ENCODE measurements at regions not wholly inside any gene's neighbourhood (a gene's known extent, or its start where the extent isn't known, plus 50 kb on each side); places are given as distances from the start of the nearest gene placed in this dataset.

GRCh38 chr15:93138681-93139250 is 49.8 kb upstream of the RGMA start:
- Histone ChIP-seq H3K27me3 (no peaks in the 10 kb centered on the region), H3K27ac (no peak overlapping the region), H3K9me3 (no peaks in the 10 kb centered on the region), H3K4me1 (peaks cover 0 to 3% (median 0%) of the 10 kb centered on the region in 9 donors), H3K4me3 (no peak overlapping the region), H3K36me3 (no peaks in the 10 kb centered on the region)
- DNase-seq, result no peak
- no peak for TF ChIP-seq CTCF (IDR thresholded peaks at IDR 0.05)
- no peak for ATAC-seq
- WGBS, 2 donors, result 91 to 97% methylated on average over 3 of the region's 3 CpGs
- intact Hi-C loops (cut with DNase I), result no loop called here

All from heart right ventricle (tissue), 16 donors.